SK-N-SH treated with all-trans-retinoic acid at 6 μM for 48 hours (cell line): ENCODE measurements at regions not wholly inside any gene's neighbourhood (a gene's known extent, or its start where the extent isn't known, plus 50 kb on each side); places are given as distances from the start of the nearest gene placed in this dataset.

Experiments used
- ARNTL ChIP-seq: fragments of 450-650 bp; formaldehyde crosslinking; IDR thresholded peaks from 2 replicates; pipeline ENCODE4 v1.5.0; 2020; ENCODE audit warnings: low read depth, mild to moderate bottlenecking, moderate library complexity, borderline replicate concordance
- CREB5 ChIP-seq: fragments of 250-450 bp; sonication (Bioruptor Pico); IDR thresholded peaks from 2 replicates; pipeline ENCODE4 v1.5.1; 2020; ENCODE audit warnings: low read depth, mild to moderate bottlenecking, moderate library complexity
- CSRNP3 ChIP-seq: fragments of 250-450 bp; sonication (Bioruptor Pico); IDR thresholded peaks from 2 replicates; pipeline ENCODE4 v1.5.1; 2021; ENCODE audit warnings: mild to moderate bottlenecking, moderate library complexity
- PATZ1 ChIP-seq: fragments of 250-450 bp; sonication (Bioruptor Pico); IDR thresholded peaks from 2 replicates; pipeline ENCODE4 v1.8.0; 2020; ENCODE audit warnings: mild to moderate bottlenecking, moderate library complexity, borderline replicate concordance
- POU6F1 ChIP-seq: fragments of 250-450 bp; sonication (Bioruptor Pico); IDR thresholded peaks from 2 replicates; pipeline ENCODE4 v1.8.0; 2021; ENCODE audit warnings: low read depth, mild to moderate bottlenecking, moderate library complexity, borderline replicate concordance
- RARB ChIP-seq: fragments of 250-450 bp; sonication (Bioruptor Pico); IDR thresholded peaks from 2 replicates; pipeline ENCODE4 v1.8.0; 2021; ENCODE audit warnings: mild to moderate bottlenecking, moderate library complexity
- TCF4 ChIP-seq: fragments of 250-450 bp; sonication (Bioruptor Pico); IDR thresholded peaks from 2 replicates; pipeline ENCODE4 v1.8.0; 2021; ENCODE audit warnings: mild to moderate bottlenecking, moderate library complexity, borderline replicate concordance
- TOX ChIP-seq: fragments of 250-450 bp; sonication (Bioruptor Pico); IDR thresholded peaks from 2 replicates; pipeline ENCODE4 v1.8.0; 2021; ENCODE audit warnings: mild to moderate bottlenecking, moderate library complexity, borderline replicate concordance
- TSHZ2 ChIP-seq: fragments of 250-450 bp; sonication (Bioruptor Pico); IDR thresholded peaks from 2 replicates; pipeline ENCODE4 v1.5.0; 2020; ENCODE audit warnings: mild to moderate bottlenecking, moderate library complexity
- ZFP3 ChIP-seq: fragments of 250-450 bp; sonication (Bioruptor Pico); IDR thresholded peaks from 2 replicates; pipeline ENCODE4 v1.5.0; 2020; ENCODE audit warnings: mild to moderate bottlenecking, moderate library complexity
- ZFP30 ChIP-seq: fragments of 450-650 bp; formaldehyde crosslinking; IDR thresholded peaks from 2 replicates; pipeline ENCODE4 v1.5.0; 2022; ENCODE audit warnings: mild to moderate bottlenecking, moderate library complexity

GRCh38 chr14:98912655-98913054, 359.3 kb downstream of the BCL11B start:
- no peak for TF ChIP-seq TCF4 (CRISPR knock-in tag)
- TF ChIP-seq CREB5 (CRISPR knock-in tag), result no peak
- no peak for TF ChIP-seq TSHZ2 (CRISPR knock-in tag)
- no peak for TF ChIP-seq ZFP3 (CRISPR knock-in tag)
- TF ChIP-seq PATZ1 (CRISPR knock-in tag), result no peak
- TF ChIP-seq TOX (CRISPR knock-in tag), result no peak
- TF ChIP-seq RARB, result no peak
- no peak for TF ChIP-seq ARNTL (CRISPR knock-in tag)
- no peak for TF ChIP-seq POU6F1 (CRISPR knock-in tag)
- no peak for TF ChIP-seq CSRNP3
- no peak for TF ChIP-seq ZFP30 (CRISPR knock-in tag)
